Fibroblast of peridontal ligament (primary cell): ENCODE measurements at regions not wholly inside any gene's neighbourhood (a gene's known extent, or its start where the extent isn't known, plus 50 kb on each side); places are given as distances from the start of the nearest gene placed in this dataset.

Experiments
- DNase-seq: peaks from one replicate; pipeline ENCODE4 v3.0.0-alpha.2; 2010; ENCODE audit errors: extremely low read depth

GRCh38 chr4:163966612-163967011 is 472.1 kb downstream of the TMA16 start:
- DNase-seq = no peak

- DNase-seq = no peak
Observed at GRCh38 chr4:163967263-163967662, 472.8 kb downstream of the TMA16 start.

GRCh38 chr4:163967710-163968109 is 473.2 kb downstream of the TMA16 start:
- no peak for DNase-seq

GRCh38 chr4:163969291-163969690 is 474.8 kb downstream of the TMA16 start:
- no peak for DNase-seq

- no peak for DNase-seq
Observed at GRCh38 chr4:163976588-163976987, 482.1 kb downstream of the TMA16 start.

- no peak for DNase-seq
Observed at GRCh38 chr4:163988391-163988790, 493.9 kb downstream of the TMA16 start.

- no peak for DNase-seq
Observed at GRCh38 chr4:163988865-163989264, 494.4 kb downstream of the TMA16 start.

GRCh38 chr4:163991298-163991865 is 496.9 kb downstream of the TMA16 start:
- DNase-seq = no peak

- no peak for DNase-seq
Observed at GRCh38 chr4:164009435-164009834, 514.9 kb downstream of the TMA16 start.

- DNase-seq = no peak
Observed at GRCh38 chr4:164011791-164012190, 517.3 kb downstream of the TMA16 start.

- no peak for DNase-seq
Observed at GRCh38 chr4:164012396-164013027, 518.0 kb downstream of the TMA16 start.

- no peak for DNase-seq
Observed at GRCh38 chr4:164021947-164022346, 527.5 kb downstream of the TMA16 start.

- no peak for DNase-seq
Observed at GRCh38 chr4:164023214-164023613, 528.7 kb downstream of the TMA16 start.

- DNase-seq = no peak
Observed at GRCh38 chr4:164027805-164028204, 533.3 kb downstream of the TMA16 start.

GRCh38 chr4:164039482-164039881 is 545.0 kb downstream of the TMA16 start:
- no peak for DNase-seq

- DNase-seq = no peak
Observed at GRCh38 chr4:164056426-164057142, 562.1 kb downstream of the TMA16 start.

GRCh38 chr4:164058776-164059445 is 564.4 kb downstream of the TMA16 start:
- DNase-seq = no peak

GRCh38 chr4:164060456-164060855 is 566.0 kb downstream of the TMA16 start:
- no peak for DNase-seq

- no peak for DNase-seq
Observed at GRCh38 chr4:164068392-164068791, 573.9 kb downstream of the TMA16 start.

- no peak for DNase-seq
Observed at GRCh38 chr4:164070625-164071024, 576.1 kb downstream of the TMA16 start.

- DNase-seq = no peak
Observed at GRCh38 chr4:164081371-164081770, 586.9 kb downstream of the TMA16 start.

GRCh38 chr4:164081801-164082200 is 587.3 kb downstream of the TMA16 start:
- DNase-seq = no peak

- no peak for DNase-seq
Observed at GRCh38 chr4:164087733-164088132, 593.2 kb downstream of the TMA16 start.
